ENCODE measurements at regions not wholly inside any gene's neighbourhood (a gene's known extent, or its start where the extent isn't known, plus 50 kb on each side); places are given as distances from the start of the nearest gene placed in this dataset.

GRCh38 chr1:244271691-244272308 lies 179.9 kb downstream of the ADSS2 start:
- 93 to 95% (median 93%) methylated on average over 15 of the region's 15 CpGs for WGBS, 5 donors
- Histone ChIP-seq H3K4me3 (no peak overlapping the region), H3K9me3 (peaks cover 0 to 9% (median 3%) of the 10 kb centered on the region in 4 donors), H3K27ac (peak overlapping the region in 1 of 5 donors; percentile 35), H3K36me3 (no peaks in the 10 kb centered on the region), H3K4me1 (peaks cover 0 to 24% (median 13%) of the 10 kb centered on the region in 4 donors), H3K27me3 (no peaks in the 10 kb centered on the region)
- no peak for DNase-seq
- TF ChIP-seq POLR2A (IDR thresholded peaks at IDR 0.05) (no peak), POLR2AphosphoS5 (IDR thresholded peaks at IDR 0.05) (no peak), CTCF (IDR thresholded peaks at IDR 0.05) (no peak)
- intact Hi-C loops (cut with DNase I; ENCODE audit: low total_unique reads), result loop anchor here (5.0 kb wide), 1 partner anchor 924 kb away; no protein-coding TSS in a partner anchor

- Histone ChIP-seq H3K4me1 (peaks cover 0 to 24% (median 13%) of the 10 kb centered on the region in 4 donors), H3K27ac (peak overlapping the region in 3 of 5 donors; percentile 44 to 77 (median 59)), H3K4me3 (no peak overlapping the region), H3K9me3 (peaks cover 0 to 9% (median 3%) of the 10 kb centered on the region in 4 donors), H3K27me3 (no peaks in the 10 kb centered on the region), H3K36me3 (no peaks in the 10 kb centered on the region)
- 43 to 54% (median 48%) methylated on average over 9 of the region's 9 CpGs for WGBS, 5 donors
- peak; percentile 72 to 93 for DNase-seq
- intact Hi-C loops (cut with DNase I; ENCODE audit: low total_unique reads), result loop anchor here (5.0 kb wide), 1 partner anchor 925 kb away; no protein-coding TSS in a partner anchor
- TF ChIP-seq POLR2AphosphoS5 (IDR thresholded peaks at IDR 0.05) (peak in 1 of 3 donors; percentile 62), CTCF (IDR thresholded peaks at IDR 0.05) (peak in 5 of 7 experiments; percentile 86 to 100 (median 92)), EP300 (IDR thresholded peaks at IDR 0.05) (no peak), POLR2A (IDR thresholded peaks at IDR 0.05) (no peak)
Observed at GRCh38 chr1:244272471-244273261, 179.0 kb downstream of the ADSS2 start.

GRCh38 chr1:244273262-244273844 lies 178.4 kb downstream of the ADSS2 start:
- intact Hi-C loops (cut with DNase I; ENCODE audit: low total_unique reads), result loop anchor here (5.0 kb wide), 1 partner anchor 926 kb away; no protein-coding TSS in a partner anchor
- no peak for TF ChIP-seq CTCF (IDR thresholded peaks at IDR 0.05)
- no peak for TF ChIP-seq POLR2AphosphoS5 (IDR thresholded peaks at IDR 0.05)
- TF ChIP-seq POLR2A (IDR thresholded peaks at IDR 0.05), result no peak
- TF ChIP-seq EP300 (IDR thresholded peaks at IDR 0.05), result no peak
- no peak for DNase-seq
- Histone ChIP-seq H3K4me1 (peaks cover 0 to 24% (median 13%) of the 10 kb centered on the region in 4 donors), H3K36me3 (no peaks in the 10 kb centered on the region), H3K27ac (peak overlapping the region in 4 of 5 donors; percentile 11 to 77 (median 52)), H3K27me3 (no peaks in the 10 kb centered on the region), H3K4me3 (no peak overlapping the region), H3K9me3 (peaks cover 0 to 9% (median 3%) of the 10 kb centered on the region in 4 donors)
- WGBS, 5 donors, result 43 to 51% (median 46%) methylated on average over 8 of the region's 8 CpGs

Measured in stomach (tissue), 8 donors.